ENCODE measurements at regions not wholly inside any gene's neighbourhood (a gene's known extent, or its start where the extent isn't known, plus 50 kb on each side); places are given as distances from the start of the nearest gene placed in this dataset.

DNA sequence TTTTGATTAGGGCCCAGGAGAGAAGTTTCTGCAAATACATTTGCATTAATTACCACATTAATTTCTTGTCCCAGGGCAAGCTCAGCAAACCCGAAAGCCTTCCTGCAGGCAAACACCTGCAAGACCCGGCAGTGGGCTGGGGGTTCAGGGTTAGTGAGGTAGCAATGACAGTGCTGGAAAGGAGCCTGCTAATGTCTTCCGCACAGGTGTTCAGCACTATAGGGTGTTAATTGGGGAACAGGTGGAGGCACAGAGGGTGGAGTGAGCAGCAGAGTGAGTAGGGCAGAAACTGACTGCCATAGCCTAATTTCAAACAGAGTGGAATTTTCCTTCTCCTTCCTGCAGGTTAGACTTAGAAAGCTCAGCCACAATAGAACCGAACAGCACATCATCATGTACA lies 50.9 kb upstream of the UBASH3B start:
- no peaks in the 10 kb centered on the region for H3K9me3 ChIP-seq

DNA sequence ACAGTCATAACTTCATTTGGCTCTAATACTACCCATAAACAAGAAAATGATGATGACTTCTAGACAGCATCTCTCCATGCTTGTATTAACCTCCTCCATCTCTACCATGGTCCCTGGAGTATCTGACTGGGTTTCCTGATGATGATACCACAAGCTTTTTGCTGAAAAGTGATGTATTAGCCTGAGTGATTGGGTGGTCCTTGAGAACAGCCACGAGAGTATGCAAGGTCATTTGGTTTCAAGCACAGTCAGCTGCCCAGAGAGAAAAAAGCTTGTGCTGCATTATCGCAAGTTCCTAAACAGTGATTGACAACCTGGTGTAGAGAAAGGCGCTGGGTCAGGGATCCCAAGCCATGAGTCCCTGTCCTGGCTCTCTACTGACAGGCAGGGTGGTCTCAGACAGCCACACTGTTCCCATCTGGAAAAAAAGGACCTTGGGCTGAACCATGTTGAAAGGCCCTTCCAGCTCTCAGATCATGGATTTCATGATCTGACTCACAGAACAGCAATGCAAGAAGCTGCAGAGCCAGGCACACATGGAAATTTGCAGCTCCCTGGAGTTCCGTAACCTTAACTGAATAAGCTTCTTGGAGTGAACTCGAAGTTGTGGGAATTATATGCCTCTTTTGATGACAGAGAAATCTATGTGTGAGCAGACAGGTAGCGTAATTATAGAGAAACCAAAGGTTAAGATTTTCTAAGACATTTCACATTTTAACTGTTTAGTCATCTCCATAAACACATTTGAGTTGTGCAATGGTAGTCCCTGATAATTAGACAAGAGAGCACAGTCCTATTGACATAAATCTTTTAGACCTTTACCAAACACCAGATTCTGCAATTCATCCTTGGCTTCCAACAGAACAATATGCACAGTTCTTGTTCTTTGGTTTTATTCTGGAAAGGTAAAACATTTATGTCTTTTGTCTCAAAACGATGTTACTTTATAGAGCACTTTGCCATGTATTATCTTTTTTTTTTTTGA lies 54.1 kb upstream of the UBASH3B start:
- TF ChIP-seq POLR2A (IDR thresholded peaks at IDR 0.05), result no peak
- TF ChIP-seq, protein P1, sequence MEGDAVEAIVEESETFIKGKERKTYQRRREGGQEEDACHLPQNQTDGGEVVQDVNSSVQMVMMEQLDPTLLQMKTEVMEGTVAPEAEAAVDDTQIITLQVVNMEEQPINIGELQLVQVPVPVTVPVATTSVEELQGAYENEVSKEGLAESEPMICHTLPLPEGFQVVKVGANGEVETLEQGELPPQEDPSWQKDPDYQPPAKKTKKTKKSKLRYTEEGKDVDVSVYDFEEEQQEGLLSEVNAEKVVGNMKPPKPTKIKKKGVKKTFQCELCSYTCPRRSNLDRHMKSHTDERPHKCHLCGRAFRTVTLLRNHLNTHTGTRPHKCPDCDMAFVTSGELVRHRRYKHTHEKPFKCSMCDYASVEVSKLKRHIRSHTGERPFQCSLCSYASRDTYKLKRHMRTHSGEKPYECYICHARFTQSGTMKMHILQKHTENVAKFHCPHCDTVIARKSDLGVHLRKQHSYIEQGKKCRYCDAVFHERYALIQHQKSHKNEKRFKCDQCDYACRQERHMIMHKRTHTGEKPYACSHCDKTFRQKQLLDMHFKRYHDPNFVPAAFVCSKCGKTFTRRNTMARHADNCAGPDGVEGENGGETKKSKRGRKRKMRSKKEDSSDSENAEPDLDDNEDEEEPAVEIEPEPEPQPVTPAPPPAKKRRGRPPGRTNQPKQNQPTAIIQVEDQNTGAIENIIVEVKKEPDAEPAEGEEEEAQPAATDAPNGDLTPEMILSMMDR (IDR thresholded peaks at IDR 0.05), result no peak
- no peak for DNase-seq
- H3K4me3 ChIP-seq, result no peak overlapping the region
- no peaks in the 10 kb centered on the region for H3K36me3 ChIP-seq
- H3K27me3 ChIP-seq, result no peaks in the 10 kb centered on the region
- H3K27ac ChIP-seq, result no peak overlapping the region
- no peaks in the 10 kb centered on the region for H3K9me3 ChIP-seq
- no peaks in the 10 kb centered on the region for H3K4me1 ChIP-seq

More for the DNA sequence above, 50.9 kb upstream of the UBASH3B start:
- DNase-seq, result no peak
- no peaks in the 10 kb centered on the region for H3K27me3 ChIP-seq
- no peaks in the 10 kb centered on the region for H3K4me1 ChIP-seq
- H3K27ac ChIP-seq, result no peak overlapping the region
- H3K36me3 ChIP-seq, result no peaks in the 10 kb centered on the region
- TF ChIP-seq, protein P1 (IDR thresholded peaks at IDR 0.05), result no peak
- TF ChIP-seq POLR2A (IDR thresholded peaks at IDR 0.05), result no peak
- no peak overlapping the region for H3K4me3 ChIP-seq

DNA sequence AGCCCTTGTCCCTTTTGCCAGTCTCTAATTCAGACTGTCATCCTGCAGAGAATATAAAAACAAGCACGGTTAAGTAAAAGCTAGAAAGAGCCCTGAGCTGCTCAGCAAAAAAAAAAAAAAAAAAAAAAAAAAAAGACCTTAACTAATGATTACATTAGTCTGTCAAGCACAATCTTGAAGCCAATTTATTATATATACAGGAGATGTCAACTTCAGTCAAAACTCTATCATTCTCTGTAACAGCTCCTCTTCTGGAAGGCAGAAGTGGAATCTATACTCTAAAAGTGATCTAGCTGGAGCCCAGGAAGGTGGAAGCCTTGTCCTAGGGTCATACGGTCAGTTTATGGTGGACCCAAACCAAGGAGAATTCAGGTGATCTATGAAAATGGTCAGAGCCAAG lies 55.2 kb upstream of the UBASH3B start:
- no peak for DNase-seq
- no peak for TF ChIP-seq POLR2A (IDR thresholded peaks at IDR 0.05)
- TF ChIP-seq, protein P1 (IDR thresholded peaks at IDR 0.05), result no peak
- Histone ChIP-seq H3K4me3 (no peak overlapping the region), H3K36me3 (no peaks in the 10 kb centered on the region), H3K4me1 (no peaks in the 10 kb centered on the region), H3K9me3 (no peaks in the 10 kb centered on the region), H3K27ac (no peak overlapping the region), H3K27me3 (no peaks in the 10 kb centered on the region)

DNA sequence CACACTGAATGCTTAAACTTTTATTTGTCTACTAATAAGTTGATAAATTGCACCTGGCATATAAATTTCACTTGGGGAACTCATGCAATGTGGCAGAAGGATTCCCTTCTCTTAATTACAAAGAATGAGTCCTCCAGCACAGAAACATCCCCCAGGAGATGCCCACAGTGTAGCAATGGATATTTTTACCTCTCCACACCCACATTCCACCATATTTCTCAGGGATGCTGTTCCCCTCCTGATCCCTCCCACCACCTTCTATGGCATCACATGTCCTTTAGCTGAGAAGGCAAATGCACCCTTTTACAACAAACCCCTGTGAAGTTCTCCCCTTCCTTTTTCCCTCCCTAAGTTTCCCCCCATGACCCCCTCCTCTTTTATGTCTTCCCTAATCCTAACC lies 56.1 kb upstream of the UBASH3B start:
- Histone ChIP-seq H3K27me3 (no peaks in the 10 kb centered on the region), H3K9me3 (no peaks in the 10 kb centered on the region), H3K4me1 (no peaks in the 10 kb centered on the region), H3K27ac (no peak overlapping the region), H3K4me3 (no peak overlapping the region), H3K36me3 (no peaks in the 10 kb centered on the region)
- no peak for DNase-seq
- no peak for TF ChIP-seq POLR2A (IDR thresholded peaks at IDR 0.05)
- TF ChIP-seq, protein P1 (IDR thresholded peaks at IDR 0.05), result no peak

DNA sequence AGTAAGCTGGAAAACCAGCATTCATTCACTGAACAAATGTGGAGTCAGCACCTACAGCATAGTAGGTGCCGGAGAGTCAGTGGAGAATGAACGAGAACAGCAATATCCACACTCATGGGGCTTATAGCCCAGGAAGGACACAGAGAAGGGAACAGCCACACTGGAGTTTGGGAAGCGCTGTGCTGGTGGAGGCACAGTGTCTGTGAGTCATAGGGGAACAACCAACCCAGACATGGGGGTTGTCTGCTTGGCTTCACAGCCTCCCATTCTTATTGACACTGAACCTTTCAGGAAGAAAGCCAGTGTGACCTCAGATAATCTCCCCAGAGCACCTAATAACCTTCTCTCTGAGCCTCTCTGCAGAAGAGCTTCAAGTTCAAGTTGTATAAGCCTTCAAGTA lies 56.6 kb upstream of the UBASH3B start:
- no peak overlapping the region for H3K27ac ChIP-seq
- TF ChIP-seq, protein P1 (IDR thresholded peaks at IDR 0.05), result no peak
- DNase-seq, result no peak

More for the DNA sequence above, 56.6 kb upstream of the UBASH3B start:
- no peaks in the 10 kb centered on the region for H3K4me1 ChIP-seq
- no peaks in the 10 kb centered on the region for H3K36me3 ChIP-seq
- no peak overlapping the region for H3K4me3 ChIP-seq
- H3K9me3 ChIP-seq, result no peaks in the 10 kb centered on the region
- no peaks in the 10 kb centered on the region for H3K27me3 ChIP-seq
